ENCODE measurements at regions not wholly inside any gene's neighbourhood (a gene's known extent, or its start where the extent isn't known, plus 50 kb on each side); places are given as distances from the start of the nearest gene placed in this dataset.
A peak's percentile ranks its signal among the peaks of the same experiment; 100 is the strongest.

DNA sequence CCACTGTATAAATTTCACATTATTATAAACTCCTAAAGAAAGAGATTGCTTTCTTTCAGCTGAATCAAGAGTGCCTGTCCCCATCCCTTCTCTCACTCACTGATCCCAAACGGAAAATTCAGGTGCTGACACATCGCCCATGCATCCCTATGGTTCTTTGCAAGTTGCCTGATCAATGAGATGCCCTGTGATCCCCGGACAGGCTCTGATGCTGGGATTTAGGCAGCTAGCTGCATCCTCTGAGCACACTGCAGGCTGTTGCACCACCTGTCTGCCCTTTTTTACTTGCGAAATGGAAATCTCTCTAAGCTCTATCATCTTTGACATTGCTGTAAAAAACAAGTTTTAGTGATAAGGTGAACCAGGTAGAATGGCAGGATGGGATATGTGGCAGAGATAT lies 456.5 kb downstream of the GATA3 start:
- H3K4me3 ChIP-seq (ENCODE audit: low read depth, low read length): no peak overlapping the region
- Mint-ChIP-seq H3K36me3 (ENCODE audit: insufficient read depth, unreplicated experiment) (no peaks in the 10 kb centered on the region), H3K27me3 (ENCODE audit: insufficient read depth, unreplicated experiment) (no peaks in the 10 kb centered on the region), H3K9me3 (ENCODE audit: unreplicated experiment) (no peaks in the 10 kb centered on the region), H3K27ac (ENCODE audit: unreplicated experiment) (no peak overlapping the region), H3K4me1 (ENCODE audit: low read depth, unreplicated experiment) (peaks cover 16% of the 10 kb centered on the region), H3K4me3 (ENCODE audit: unreplicated experiment) (no peak overlapping the region)
- ChIA-PET CTCF (no interaction called here), POLR2A (no interaction called here)
- no peaks in the 10 kb centered on the region for H3K9me3 ChIP-seq
- no peaks in the 10 kb centered on the region for H3K36me3 ChIP-seq (ENCODE audit: control insufficient read depth, insufficient read depth, low read length)
- H3K27me3 ChIP-seq (replicated peaks; ENCODE audit: control insufficient read depth, insufficient read depth, low read length): no peaks in the 10 kb centered on the region
- intact Hi-C loops (cut with micrococcal nuclease; ENCODE audit: unreplicated experiment): no loop called here
- peaks cover 17% of the 10 kb centered on the region for H3K4me1 ChIP-seq
- no TSS peak for BruUV-seq (replicated peaks)
- DNase-seq: no peak
- TF ChIP-seq, protein P1, sequence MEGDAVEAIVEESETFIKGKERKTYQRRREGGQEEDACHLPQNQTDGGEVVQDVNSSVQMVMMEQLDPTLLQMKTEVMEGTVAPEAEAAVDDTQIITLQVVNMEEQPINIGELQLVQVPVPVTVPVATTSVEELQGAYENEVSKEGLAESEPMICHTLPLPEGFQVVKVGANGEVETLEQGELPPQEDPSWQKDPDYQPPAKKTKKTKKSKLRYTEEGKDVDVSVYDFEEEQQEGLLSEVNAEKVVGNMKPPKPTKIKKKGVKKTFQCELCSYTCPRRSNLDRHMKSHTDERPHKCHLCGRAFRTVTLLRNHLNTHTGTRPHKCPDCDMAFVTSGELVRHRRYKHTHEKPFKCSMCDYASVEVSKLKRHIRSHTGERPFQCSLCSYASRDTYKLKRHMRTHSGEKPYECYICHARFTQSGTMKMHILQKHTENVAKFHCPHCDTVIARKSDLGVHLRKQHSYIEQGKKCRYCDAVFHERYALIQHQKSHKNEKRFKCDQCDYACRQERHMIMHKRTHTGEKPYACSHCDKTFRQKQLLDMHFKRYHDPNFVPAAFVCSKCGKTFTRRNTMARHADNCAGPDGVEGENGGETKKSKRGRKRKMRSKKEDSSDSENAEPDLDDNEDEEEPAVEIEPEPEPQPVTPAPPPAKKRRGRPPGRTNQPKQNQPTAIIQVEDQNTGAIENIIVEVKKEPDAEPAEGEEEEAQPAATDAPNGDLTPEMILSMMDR (IDR thresholded peaks at IDR 0.05; ENCODE audit: insufficient read depth in 1 of 2, low read depth in 1 of 2, low read length in 1 of 2, severe bottlenecking in 1 of 2, unreplicated experiment in 1 of 2): no peak

DNA sequence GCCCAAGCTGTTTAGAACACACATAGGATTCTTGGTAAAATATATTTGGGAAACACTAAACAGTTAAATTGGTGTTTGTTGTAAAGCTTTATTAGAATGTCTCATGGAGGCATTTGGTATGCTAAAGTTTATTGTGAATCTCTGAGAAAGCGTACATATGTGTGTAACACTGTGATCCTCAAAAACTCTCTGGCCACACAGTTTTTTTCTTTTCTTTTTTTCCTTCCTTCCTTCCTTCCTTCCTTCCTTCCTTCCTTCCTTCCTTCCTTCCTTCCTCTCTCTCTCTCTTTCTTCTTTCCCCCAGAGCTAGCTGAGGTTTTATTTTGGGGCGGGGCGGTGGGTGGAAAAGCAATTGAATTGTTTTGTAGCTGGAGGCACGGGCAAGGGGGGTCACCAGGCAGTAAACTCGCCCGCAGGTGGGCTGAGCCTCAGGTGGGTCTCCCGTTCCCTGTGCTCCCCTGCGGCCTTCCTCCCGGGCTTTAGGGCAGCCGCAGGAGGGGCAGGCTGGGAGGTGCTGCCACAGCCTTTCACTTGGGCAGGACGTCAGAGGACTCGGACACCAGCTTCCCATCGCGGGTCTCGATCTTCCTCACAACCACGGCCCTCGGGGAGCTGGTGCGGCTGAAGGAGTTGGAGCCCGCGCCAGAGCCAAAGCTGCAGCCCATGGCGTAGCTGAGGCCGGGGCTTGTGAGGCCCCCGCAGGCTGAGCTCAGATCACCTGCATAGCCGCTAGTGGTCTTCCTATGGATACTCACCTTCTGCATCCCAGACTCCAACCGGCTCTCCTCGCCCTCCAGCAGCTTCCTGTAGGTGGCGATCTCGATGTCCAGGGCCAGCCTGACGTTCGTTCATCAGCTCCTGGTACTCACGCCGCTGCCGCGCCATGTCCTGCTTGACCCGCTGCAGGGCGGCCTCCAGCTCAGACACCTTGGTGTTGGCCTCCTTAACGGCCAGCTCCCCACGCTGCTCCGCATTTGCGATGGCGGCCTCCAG lies 459.0 kb downstream of the GATA3 start:
- ChIA-PET CTCF (interaction anchor here (0.8 kb wide), 1 partner anchor 358 kb away, joined by 3 read pairs; no protein-coding TSS in a partner anchor), POLR2A (no interaction called here)
- H3K4me1 Mint-ChIP-seq (ENCODE audit: low read depth, unreplicated experiment): peaks cover 16% of the 10 kb centered on the region
- no peaks in the 10 kb centered on the region for H3K9me3 Mint-ChIP-seq (ENCODE audit: unreplicated experiment)
- H3K4me1 ChIP-seq: peaks cover 17% of the 10 kb centered on the region
- H3K36me3 ChIP-seq (ENCODE audit: control insufficient read depth, insufficient read depth, low read length): no peaks in the 10 kb centered on the region
- TF ChIP-seq, protein P1 (IDR thresholded peaks at IDR 0.05; ENCODE audit: insufficient read depth in 1 of 2, low read depth in 1 of 2, low read length in 1 of 2, severe bottlenecking in 1 of 2, unreplicated experiment in 1 of 2): no peak
- DNase-seq: peak in 1 of 2 experiments; percentile 38
- no peaks in the 10 kb centered on the region for H3K27me3 ChIP-seq (replicated peaks; ENCODE audit: control insufficient read depth, insufficient read depth, low read length)
- no peak overlapping the region for H3K4me3 Mint-ChIP-seq (ENCODE audit: unreplicated experiment)
- H3K4me3 ChIP-seq (ENCODE audit: low read depth, low read length): no peak overlapping the region
- no TSS peak for BruUV-seq (replicated peaks)
- intact Hi-C loops (cut with micrococcal nuclease; ENCODE audit: unreplicated experiment): no loop called here
- H3K9me3 ChIP-seq: no peaks in the 10 kb centered on the region
- no peak overlapping the region for H3K27ac Mint-ChIP-seq (ENCODE audit: unreplicated experiment)
- H3K27me3 Mint-ChIP-seq (ENCODE audit: insufficient read depth, unreplicated experiment): no peaks in the 10 kb centered on the region
- H3K36me3 Mint-ChIP-seq (ENCODE audit: insufficient read depth, unreplicated experiment): no peaks in the 10 kb centered on the region

DNA sequence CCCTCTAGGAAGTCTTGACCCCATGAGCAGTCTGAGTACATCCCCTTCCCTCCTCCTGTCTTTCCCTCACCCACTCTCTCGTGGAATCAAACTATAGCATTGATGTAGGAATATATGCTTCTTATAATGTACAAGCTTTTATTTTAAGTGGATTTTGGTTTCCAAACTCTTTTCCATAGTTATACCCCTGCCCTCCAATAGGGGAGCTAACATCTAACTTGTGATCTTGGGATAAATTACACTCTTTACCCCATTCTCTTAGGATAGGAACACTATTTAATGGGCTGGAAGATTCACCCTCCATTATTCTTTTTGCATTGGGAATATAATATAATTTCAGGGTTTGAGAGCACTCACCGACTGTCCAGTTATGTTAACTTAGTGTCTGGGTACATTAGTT lies 465.9 kb downstream of the GATA3 start:
- ChIA-PET CTCF (interaction anchor here (0.5 to 0.6 kb wide), 2 partner anchors 466 to 664 kb away, joined by 4 to 5 read pairs; partner anchors contain the start of gene GATA3), POLR2A (no interaction called here)
- no peaks in the 10 kb centered on the region for H3K4me1 ChIP-seq
- no peak overlapping the region for H3K4me3 ChIP-seq (ENCODE audit: low read depth, low read length)
- H3K9me3 Mint-ChIP-seq (ENCODE audit: unreplicated experiment): no peaks in the 10 kb centered on the region
- intact Hi-C loops (cut with micrococcal nuclease; ENCODE audit: unreplicated experiment): no loop called here
- no peak overlapping the region for H3K4me3 Mint-ChIP-seq (ENCODE audit: unreplicated experiment)
- no peak overlapping the region for H3K27ac Mint-ChIP-seq (ENCODE audit: unreplicated experiment)
- no peaks in the 10 kb centered on the region for H3K36me3 Mint-ChIP-seq (ENCODE audit: insufficient read depth, unreplicated experiment)
- no peaks in the 10 kb centered on the region for H3K9me3 ChIP-seq
- BruUV-seq (replicated peaks): no TSS peak
- no peaks in the 10 kb centered on the region for H3K4me1 Mint-ChIP-seq (ENCODE audit: low read depth, unreplicated experiment)
- H3K36me3 ChIP-seq (ENCODE audit: control insufficient read depth, insufficient read depth, low read length): no peaks in the 10 kb centered on the region
- TF ChIP-seq, protein P1 (IDR thresholded peaks at IDR 0.05; ENCODE audit: insufficient read depth in 1 of 2, low read depth in 1 of 2, low read length in 1 of 2, severe bottlenecking in 1 of 2, unreplicated experiment in 1 of 2): peak; percentile 39 to 48
- no peaks in the 10 kb centered on the region for H3K27me3 ChIP-seq (replicated peaks; ENCODE audit: control insufficient read depth, insufficient read depth, low read length)
- H3K27me3 Mint-ChIP-seq (ENCODE audit: insufficient read depth, unreplicated experiment): no peaks in the 10 kb centered on the region
- no peak for DNase-seq
